ENCODE measurements at regions not wholly inside any gene's neighbourhood (a gene's known extent, or its start where the extent isn't known, plus 50 kb on each side); places are given as distances from the start of the nearest gene placed in this dataset.
A peak's percentile ranks its signal among the peaks of the same experiment; 100 is the strongest.

DNA sequence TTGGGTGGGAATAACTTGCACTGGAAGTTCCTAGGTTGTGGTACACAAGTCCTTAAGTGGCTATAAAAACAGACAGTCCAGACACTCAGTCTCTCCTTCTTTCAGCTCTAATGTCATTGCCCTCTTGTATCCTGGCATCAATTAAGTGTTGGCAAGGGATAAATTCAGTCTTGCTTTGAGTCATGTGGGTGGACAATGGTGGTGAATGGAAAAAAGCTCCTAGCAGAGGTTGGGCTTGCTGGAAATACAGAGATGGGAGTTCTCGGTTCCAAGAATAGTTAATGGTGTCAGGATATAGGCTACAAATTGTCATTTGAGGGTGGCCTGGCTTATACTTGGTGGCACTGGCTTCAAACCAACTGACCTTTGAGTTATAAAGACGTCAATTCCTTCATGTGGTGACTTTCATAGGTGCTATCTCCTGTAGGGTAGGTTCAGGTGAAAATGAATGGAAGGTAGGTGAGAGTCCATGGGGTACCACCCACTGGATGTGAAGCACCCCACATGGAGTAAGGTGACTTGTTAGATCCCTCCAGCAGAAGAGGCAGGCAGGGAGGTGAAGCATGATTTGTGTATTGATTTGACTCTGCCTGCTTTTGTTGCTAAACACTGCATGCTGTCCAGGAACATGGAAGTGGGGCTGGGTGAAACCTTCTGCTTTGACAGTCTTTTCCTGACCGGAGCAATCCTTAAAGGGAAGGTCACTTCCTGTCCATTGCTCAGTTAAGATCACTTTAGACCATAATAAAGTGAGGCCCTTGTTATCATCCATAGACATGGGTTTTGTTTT is 102.0 kb downstream of the LACC1 start:
- Histone ChIP-seq H3K36me3 (no peaks in the 10 kb centered on the region), H3K27ac (no peak overlapping the region), H3K4me3 (no peak overlapping the region), H3K9me3 (ENCODE audit: low read depth) (no peaks in the 10 kb centered on the region), H3K4me1 (ENCODE audit: low read depth) (peaks cover 45% of the 10 kb centered on the region), H3K27me3 (no peaks in the 10 kb centered on the region)
- TF ChIP-seq, protein P1, sequence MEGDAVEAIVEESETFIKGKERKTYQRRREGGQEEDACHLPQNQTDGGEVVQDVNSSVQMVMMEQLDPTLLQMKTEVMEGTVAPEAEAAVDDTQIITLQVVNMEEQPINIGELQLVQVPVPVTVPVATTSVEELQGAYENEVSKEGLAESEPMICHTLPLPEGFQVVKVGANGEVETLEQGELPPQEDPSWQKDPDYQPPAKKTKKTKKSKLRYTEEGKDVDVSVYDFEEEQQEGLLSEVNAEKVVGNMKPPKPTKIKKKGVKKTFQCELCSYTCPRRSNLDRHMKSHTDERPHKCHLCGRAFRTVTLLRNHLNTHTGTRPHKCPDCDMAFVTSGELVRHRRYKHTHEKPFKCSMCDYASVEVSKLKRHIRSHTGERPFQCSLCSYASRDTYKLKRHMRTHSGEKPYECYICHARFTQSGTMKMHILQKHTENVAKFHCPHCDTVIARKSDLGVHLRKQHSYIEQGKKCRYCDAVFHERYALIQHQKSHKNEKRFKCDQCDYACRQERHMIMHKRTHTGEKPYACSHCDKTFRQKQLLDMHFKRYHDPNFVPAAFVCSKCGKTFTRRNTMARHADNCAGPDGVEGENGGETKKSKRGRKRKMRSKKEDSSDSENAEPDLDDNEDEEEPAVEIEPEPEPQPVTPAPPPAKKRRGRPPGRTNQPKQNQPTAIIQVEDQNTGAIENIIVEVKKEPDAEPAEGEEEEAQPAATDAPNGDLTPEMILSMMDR (IDR thresholded peaks at IDR 0.05; ENCODE audit: low read depth, low read length), result no peak
- no peak for DNase-seq (ENCODE audit: low read depth in 1 of 2, low spot score in 1 of 2)

DNA sequence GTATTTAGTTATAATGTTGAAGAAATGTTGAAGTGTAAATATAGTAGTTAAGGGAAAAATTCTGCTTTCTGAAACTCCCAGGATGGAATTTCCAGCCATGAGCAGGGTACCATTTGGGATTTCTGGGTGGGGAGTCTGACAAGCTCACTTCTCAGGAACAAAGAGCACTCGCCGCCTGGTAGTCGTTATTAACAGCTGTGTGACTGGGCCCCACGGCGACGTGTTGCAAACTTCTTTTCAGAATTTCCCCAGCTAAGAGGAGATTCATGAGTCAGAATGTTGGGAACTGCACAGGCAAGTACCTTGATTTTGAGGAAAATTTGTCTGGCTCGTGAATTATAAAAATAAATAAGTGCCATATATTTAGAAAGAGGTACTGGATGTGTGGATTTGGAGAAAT is 103.7 kb downstream of the LACC1 start:
- DNase-seq (ENCODE audit: low read depth in 1 of 2, low spot score in 1 of 2), result peak in 1 of 2 donors; percentile 37

DNA sequence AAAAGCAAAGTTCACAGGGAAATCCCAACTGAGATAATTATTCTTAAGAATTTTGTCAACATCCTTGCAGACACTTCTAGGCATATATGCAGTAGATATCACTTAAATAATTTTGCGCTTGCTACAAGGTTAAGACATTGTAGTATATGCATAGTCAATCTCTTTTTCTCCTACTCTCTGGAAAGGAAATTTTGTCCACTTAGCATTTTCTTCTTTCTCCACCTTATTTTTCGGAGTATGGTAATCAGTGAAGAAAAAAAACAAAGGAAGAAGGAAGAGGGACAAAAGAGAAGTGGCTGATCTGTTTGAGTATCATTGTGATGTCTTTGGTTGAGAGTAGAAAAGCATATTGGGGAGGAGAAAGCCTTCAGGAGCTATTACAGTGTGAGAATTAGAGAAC is 104.6 kb downstream of the LACC1 start:
- Histone ChIP-seq H3K27ac (peak overlapping the region; percentile 93), H3K27me3 (no peaks in the 10 kb centered on the region), H3K36me3 (no peaks in the 10 kb centered on the region), H3K4me1 (ENCODE audit: low read depth) (peaks cover 50% of the 10 kb centered on the region), H3K4me3 (no peak overlapping the region), H3K9me3 (ENCODE audit: low read depth) (no peaks in the 10 kb centered on the region)
- no peak for DNase-seq (ENCODE audit: low read depth in 1 of 2, low spot score in 1 of 2)
- TF ChIP-seq, protein P1 (IDR thresholded peaks at IDR 0.05; ENCODE audit: low read depth, low read length), result no peak

More for the DNA sequence above, 103.7 kb downstream of the LACC1 start:
- H3K4me3 ChIP-seq, result no peak overlapping the region
- H3K27ac ChIP-seq, result peak overlapping the region; percentile 68
- H3K9me3 ChIP-seq (ENCODE audit: low read depth), result no peaks in the 10 kb centered on the region
- peaks cover 56% of the 10 kb centered on the region for H3K4me1 ChIP-seq (ENCODE audit: low read depth)
- H3K27me3 ChIP-seq, result no peaks in the 10 kb centered on the region
- H3K36me3 ChIP-seq, result no peaks in the 10 kb centered on the region
- TF ChIP-seq, protein P1 (IDR thresholded peaks at IDR 0.05; ENCODE audit: low read depth, low read length), result no peak

DNA sequence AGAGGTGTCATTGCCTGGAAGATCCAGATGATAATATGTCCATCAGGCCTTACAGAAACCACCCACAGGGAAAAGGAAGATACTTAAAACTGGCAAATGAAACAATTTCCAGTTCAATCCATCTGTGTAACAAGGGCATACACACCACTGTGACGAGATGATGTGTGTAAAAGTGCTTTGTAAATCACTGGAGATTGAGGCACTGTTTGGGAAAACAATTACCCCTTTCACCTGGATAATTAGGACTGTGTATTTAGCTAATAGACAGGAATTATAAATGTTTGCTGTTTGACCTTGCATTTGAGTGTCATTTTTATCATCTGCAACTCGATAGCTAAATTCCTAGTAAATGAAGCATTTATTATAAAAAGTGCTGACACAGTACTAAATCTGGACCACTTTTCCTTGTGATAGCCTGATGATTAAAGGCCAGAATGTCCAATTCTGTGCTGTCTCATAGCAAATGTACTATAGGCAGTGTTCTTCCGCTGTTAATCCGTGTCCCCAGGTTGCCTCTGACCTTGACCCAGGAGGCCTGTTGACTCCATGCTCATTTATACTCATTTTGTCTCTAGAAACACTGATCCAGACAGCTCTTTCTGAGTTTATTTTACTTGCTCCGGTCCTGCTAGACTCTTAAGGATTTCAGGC is 105.8 kb downstream of the LACC1 start:
- H3K9me3 ChIP-seq (ENCODE audit: low read depth), result no peaks in the 10 kb centered on the region
- H3K36me3 ChIP-seq, result no peaks in the 10 kb centered on the region
- H3K27ac ChIP-seq, result peak overlapping the region; percentile 93
- TF ChIP-seq, protein P1 (IDR thresholded peaks at IDR 0.05; ENCODE audit: low read depth, low read length), result no peak
- DNase-seq (ENCODE audit: low read depth in 1 of 2, low spot score in 1 of 2), result no peak
- peaks cover 50% of the 10 kb centered on the region for H3K4me1 ChIP-seq (ENCODE audit: low read depth)
- H3K4me3 ChIP-seq, result no peak overlapping the region
- H3K27me3 ChIP-seq, result no peaks in the 10 kb centered on the region

DNA sequence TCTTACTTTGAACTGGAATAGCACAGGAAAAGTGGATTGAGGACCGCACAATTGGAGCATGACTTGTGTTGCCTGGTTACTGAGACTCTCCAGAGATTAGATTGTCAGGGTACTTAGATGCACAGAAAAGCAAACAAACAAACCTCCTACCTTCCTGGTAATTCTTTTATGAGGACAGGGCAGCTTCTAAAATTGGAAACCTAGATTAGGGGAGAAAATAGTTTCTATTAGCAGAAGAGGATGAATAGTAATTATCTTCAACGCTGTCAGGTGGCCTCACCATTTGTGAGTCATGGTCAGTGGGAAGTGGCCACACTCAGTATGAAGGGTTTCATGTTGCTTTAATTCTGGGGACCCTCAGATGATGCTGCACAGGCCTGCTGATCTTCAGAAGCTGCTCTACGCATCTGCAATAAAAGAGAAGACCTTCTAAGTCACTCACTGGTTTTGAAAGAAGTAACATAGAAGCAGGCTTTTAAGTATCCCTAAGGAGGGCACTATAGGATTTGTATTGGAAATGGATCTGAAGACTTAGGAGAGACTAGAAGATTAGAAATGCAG is 106.8 kb downstream of the LACC1 start:
- H3K36me3 ChIP-seq, result no peaks in the 10 kb centered on the region
- peak in 1 of 2 donors; percentile 71 for DNase-seq (ENCODE audit: low read depth in 1 of 2, low spot score in 1 of 2)
- H3K27me3 ChIP-seq, result no peaks in the 10 kb centered on the region
- no peak overlapping the region for H3K4me3 ChIP-seq
- no peaks in the 10 kb centered on the region for H3K9me3 ChIP-seq (ENCODE audit: low read depth)
- TF ChIP-seq, protein P1 (IDR thresholded peaks at IDR 0.05; ENCODE audit: low read depth, low read length), result no peak
- peak overlapping the region; percentile 93 for H3K27ac ChIP-seq
- H3K4me1 ChIP-seq (ENCODE audit: low read depth), result peaks cover 60% of the 10 kb centered on the region
